Neural cell (in vitro differentiated cells): ENCODE measurements at regions not wholly inside any gene's neighbourhood (a gene's known extent, or its start where the extent isn't known, plus 50 kb on each side); places are given as distances from the start of the nearest gene placed in this dataset.

Experiments
- H2AFZ ChIP-seq: fragments of 200-600, 300-800 bp; sonication (generic), shearing (Covaris generic); 2 replicates; pipeline ENCODE4 v1.6.0; 2014; ENCODE audit warnings: low read depth, mild to moderate bottlenecking, antibody characterized with exemption, low read length, moderate library complexity
- H3F3A ChIP-seq: fragments of 200-600 bp; shearing (Covaris generic); 2 replicates; pipeline ENCODE4 v1.6.1; 2016; ENCODE audit warnings: mild to moderate bottlenecking, moderate library complexity, mixed read lengths, antibody characterized with exemption, low read length; ENCODE audit not compliant: insufficient read depth, poor library complexity, severe bottlenecking
- H3K27ac ChIP-seq: fragments of 200-600, 300-800 bp; sonication (generic), shearing (Covaris generic); 2 replicates; pipeline ENCODE4 v1.5.1; 2014; ENCODE audit warnings: mild to moderate bottlenecking, low read length, moderate library complexity
- H3K27me3 ChIP-seq: fragments of 300-800, 200-600 bp; sonication (generic), shearing (Covaris generic); 2 replicates; pipeline ENCODE4 v1.6.0; 2014; ENCODE audit warnings: mild to moderate bottlenecking, low read depth, low read length, moderate library complexity; ENCODE audit not compliant: insufficient read depth
- H3K36me3 ChIP-seq: fragments of 300-800, 200-600 bp; sonication (generic), shearing (Covaris generic); 2 replicates; pipeline ENCODE4 v1.5.1; 2014; ENCODE audit warnings: mild to moderate bottlenecking, antibody characterized with exemption, low read length, moderate library complexity; ENCODE audit not compliant: insufficient read depth
- H3K4me2 ChIP-seq: fragments of 300-800, 200-600 bp; sonication (generic), shearing (Covaris generic); 2 replicates; pipeline ENCODE4 v1.6.0; 2014; ENCODE audit warnings: mild to moderate bottlenecking, low read length
- H3K4me3 ChIP-seq: fragments of 300-800, 200-600 bp; sonication (generic), shearing (Covaris generic); 2 replicates; pipeline ENCODE4 v1.5.1; 2014; ENCODE audit warnings: mild to moderate bottlenecking, low read length, moderate library complexity
- H3K79me2 ChIP-seq: fragments of 200-600 bp; shearing (Covaris generic); replicated peaks from 2 replicates; pipeline ENCODE4 v1.6.0; 2014; ENCODE audit warnings: mild to moderate bottlenecking, low read length, moderate library complexity; ENCODE audit not compliant: insufficient read depth
- H3K9ac ChIP-seq: fragments of 300-800, 200-600 bp; sonication (generic), shearing (Covaris generic); 2 replicates; pipeline ENCODE4 v1.6.1; 2016; ENCODE audit warnings: mild to moderate bottlenecking, low read length, mixed read lengths
- H3K9me2 ChIP-seq: fragments of 200-600 bp; shearing (Covaris generic); 2 replicates; pipeline ENCODE4 v1.6.1; 2016; ENCODE audit warnings: mild to moderate bottlenecking, low read length, mixed read lengths; ENCODE audit not compliant: insufficient read depth
- H3K9me3 ChIP-seq: fragments of 200-600, 300-800 bp; sonication (generic), shearing (Covaris generic); 2 replicates; pipeline ENCODE4 v1.6.1; 2016; ENCODE audit warnings: mild to moderate bottlenecking, mixed run types, low read length, moderate library complexity, mixed read lengths
- H4K20me1 ChIP-seq: fragments of 200-600 bp; shearing (Covaris generic); 2 replicates; pipeline ENCODE4 v1.6.1; 2016; ENCODE audit warnings: mild to moderate bottlenecking, mixed run types; ENCODE audit not compliant: insufficient read depth
- EP300 ChIP-seq: fragments of 450-650 bp; conservative IDR thresholded peaks from 2 replicates; pipeline ENCODE4 v1.6.1; 2014; ENCODE audit warnings: antibody characterized with exemption, mild to moderate bottlenecking, moderate library complexity; ENCODE audit not compliant: poor library complexity, severe bottlenecking
- EZH2 ChIP-seq: fragments of 200-600, 300-800 bp; shearing (Covaris generic), sonication (generic); IDR thresholded peaks from 2 replicates; pipeline ENCODE4 v1.6.1; 2014; ENCODE audit warnings: antibody characterized with exemption, low read length, borderline replicate concordance, mild to moderate bottlenecking; ENCODE audit not compliant: insufficient read depth, poor library complexity, severe bottlenecking
- MXI1 ChIP-seq: fragments of 450-650 bp; conservative IDR thresholded peaks from 2 replicates; pipeline ENCODE4 v1.6.1; 2014; ENCODE audit warnings: antibody characterized with exemption, mild to moderate bottlenecking; ENCODE audit not compliant: poor library complexity, severe bottlenecking
- POLR2AphosphoS5 ChIP-seq: IDR thresholded peaks from 2 replicates; pipeline ENCODE4 v1.6.1; 2012
- RAD21 ChIP-seq: fragments of 450-650 bp; conservative IDR thresholded peaks from 2 replicates; pipeline ENCODE4 v1.6.1; 2014; ENCODE audit warnings: antibody characterized with exemption, mild to moderate bottlenecking, moderate library complexity
- REST ChIP-seq: IDR thresholded peaks from 2 replicates; pipeline ENCODE4 v1.6.1; 2012; ENCODE audit warnings: borderline replicate concordance
- SMC3 ChIP-seq: fragments of 450-650 bp; conservative IDR thresholded peaks from 2 replicates; pipeline ENCODE4 v1.6.1; 2014; ENCODE audit warnings: antibody characterized with exemption, mild to moderate bottlenecking, moderate library complexity; ENCODE audit not compliant: poor library complexity
- TAF1 ChIP-seq: IDR thresholded peaks from 2 replicates; pipeline ENCODE4 v1.6.1; 2012; ENCODE audit warnings: low read depth
- TF ChIP-seq, protein P1 (sequence below): fragments of 450-650 bp; IDR thresholded peaks from 2 replicates; pipeline ENCODE4 v1.5.1; 2014; ENCODE audit warnings: antibody characterized with exemption, mild to moderate bottlenecking, moderate library complexity; ENCODE audit not compliant: poor library complexity, severe bottlenecking

DNA sequence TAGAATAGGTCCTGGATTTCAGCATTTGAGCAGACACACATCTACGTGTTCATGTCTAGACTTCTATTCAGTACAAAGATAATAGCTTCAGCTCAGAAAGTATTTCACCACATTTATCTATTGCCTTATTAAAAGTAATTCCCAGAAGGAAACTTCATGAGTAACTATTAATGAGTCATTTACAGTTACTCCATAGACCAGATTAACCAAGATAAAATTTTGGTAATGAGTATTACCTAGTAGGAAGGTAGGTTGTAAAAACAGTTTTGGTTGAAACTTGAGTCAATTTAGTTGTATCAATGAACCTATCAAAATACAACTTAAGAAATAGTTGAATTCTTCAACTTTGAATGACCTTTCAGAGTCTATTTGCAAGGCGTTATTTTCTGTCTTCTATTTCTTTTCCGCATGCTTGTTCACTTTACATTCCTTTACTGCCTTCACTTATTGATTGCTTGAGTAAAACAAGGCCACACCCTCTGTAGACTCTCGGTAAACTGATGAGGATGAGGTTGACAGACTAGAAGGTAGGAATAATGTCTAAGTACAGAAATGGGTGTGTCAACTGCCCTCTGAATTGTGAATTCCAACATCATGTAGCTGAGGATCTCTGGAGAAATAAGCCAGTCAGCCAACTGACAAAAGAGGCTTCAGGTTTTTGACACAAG lies 1165.6 kb upstream of the ZEB2 start:
- H3K4me2 ChIP-seq: no peak overlapping the region
- no peaks in the 10 kb centered on the region for H3K79me2 ChIP-seq
- no peaks in the 10 kb centered on the region for H4K20me1 ChIP-seq
- H3K4me3 ChIP-seq: no peak overlapping the region
- no peaks in the 10 kb centered on the region for H3K9me2 ChIP-seq
- TF ChIP-seq SMC3 (no peak), REST (no peak), MXI1 (no peak), POLR2AphosphoS5 (no peak), TAF1 (no peak), RAD21 (no peak), EZH2 (no peak), EP300 (no peak)
- TF ChIP-seq, protein P1, sequence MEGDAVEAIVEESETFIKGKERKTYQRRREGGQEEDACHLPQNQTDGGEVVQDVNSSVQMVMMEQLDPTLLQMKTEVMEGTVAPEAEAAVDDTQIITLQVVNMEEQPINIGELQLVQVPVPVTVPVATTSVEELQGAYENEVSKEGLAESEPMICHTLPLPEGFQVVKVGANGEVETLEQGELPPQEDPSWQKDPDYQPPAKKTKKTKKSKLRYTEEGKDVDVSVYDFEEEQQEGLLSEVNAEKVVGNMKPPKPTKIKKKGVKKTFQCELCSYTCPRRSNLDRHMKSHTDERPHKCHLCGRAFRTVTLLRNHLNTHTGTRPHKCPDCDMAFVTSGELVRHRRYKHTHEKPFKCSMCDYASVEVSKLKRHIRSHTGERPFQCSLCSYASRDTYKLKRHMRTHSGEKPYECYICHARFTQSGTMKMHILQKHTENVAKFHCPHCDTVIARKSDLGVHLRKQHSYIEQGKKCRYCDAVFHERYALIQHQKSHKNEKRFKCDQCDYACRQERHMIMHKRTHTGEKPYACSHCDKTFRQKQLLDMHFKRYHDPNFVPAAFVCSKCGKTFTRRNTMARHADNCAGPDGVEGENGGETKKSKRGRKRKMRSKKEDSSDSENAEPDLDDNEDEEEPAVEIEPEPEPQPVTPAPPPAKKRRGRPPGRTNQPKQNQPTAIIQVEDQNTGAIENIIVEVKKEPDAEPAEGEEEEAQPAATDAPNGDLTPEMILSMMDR: no peak
- H3K27me3 ChIP-seq: no peaks in the 10 kb centered on the region
- no peak overlapping the region for H3K9ac ChIP-seq
- H3K36me3 ChIP-seq: no peaks in the 10 kb centered on the region
- no peak overlapping the region for H2AFZ ChIP-seq
- H3F3A ChIP-seq: no peaks in the 10 kb centered on the region
- H3K27ac ChIP-seq: no peak overlapping the region
- no peaks in the 10 kb centered on the region for H3K9me3 ChIP-seq

DNA sequence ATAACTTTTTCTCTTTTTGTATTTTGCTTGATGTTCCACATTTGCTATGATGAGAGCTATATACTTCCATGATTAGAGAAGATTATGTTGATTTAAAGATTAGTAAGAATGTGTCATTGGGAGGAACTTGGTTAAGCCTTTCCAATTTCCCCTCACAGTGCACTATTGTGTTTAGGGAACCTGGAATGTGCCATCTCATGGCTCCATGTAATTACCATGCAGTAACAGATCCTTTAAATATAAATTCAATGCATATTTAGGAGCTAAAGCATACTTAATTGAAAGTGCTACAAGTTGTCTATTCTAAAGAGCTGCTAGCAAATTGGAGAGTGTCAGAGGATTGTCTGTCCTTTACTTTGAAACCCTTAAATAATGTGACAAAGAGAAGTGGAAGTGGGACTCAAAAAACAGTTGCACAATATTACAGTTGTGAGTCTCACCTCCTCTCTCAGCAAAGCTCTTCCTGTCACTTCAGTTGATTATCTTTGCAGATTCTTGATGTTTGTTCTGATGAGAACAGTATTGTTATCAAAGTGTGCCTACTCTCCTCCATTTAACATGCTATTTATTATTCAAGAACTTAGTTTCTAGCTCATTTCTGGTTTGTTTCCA lies 1162.7 kb upstream of the ZEB2 start:
- no peaks in the 10 kb centered on the region for H3K79me2 ChIP-seq
- H4K20me1 ChIP-seq: no peaks in the 10 kb centered on the region
- no peaks in the 10 kb centered on the region for H3K9me3 ChIP-seq
- H3K27me3 ChIP-seq: no peaks in the 10 kb centered on the region
- no peak overlapping the region for H3K27ac ChIP-seq
- no peak for TF ChIP-seq EP300
- TF ChIP-seq TAF1: no peak
- TF ChIP-seq SMC3: no peak
- no peak for TF ChIP-seq POLR2AphosphoS5
- TF ChIP-seq, protein P1: no peak
- TF ChIP-seq REST: no peak
- H3K4me2 ChIP-seq: no peak overlapping the region
- no peak overlapping the region for H3K9ac ChIP-seq
- no peaks in the 10 kb centered on the region for H3K36me3 ChIP-seq
- H2AFZ ChIP-seq: no peak overlapping the region
- no peaks in the 10 kb centered on the region for H3K9me2 ChIP-seq
- no peak overlapping the region for H3K4me3 ChIP-seq
- H3F3A ChIP-seq: no peaks in the 10 kb centered on the region
